GM19463 (cell line): ENCODE measurements at regions not wholly inside any gene's neighbourhood (a gene's known extent, or its start where the extent isn't known, plus 50 kb on each side); places are given as distances from the start of the nearest gene placed in this dataset.

Source experiments
- ATAC-seq: cut with Tn5 transposase; IDR thresholded peaks from one replicate; pipeline ENCODE4 v1.9.1; 2021; ENCODE audit warnings: mild to moderate bottlenecking, moderate library complexity; ENCODE audit not compliant: unreplicated experiment

DNA sequence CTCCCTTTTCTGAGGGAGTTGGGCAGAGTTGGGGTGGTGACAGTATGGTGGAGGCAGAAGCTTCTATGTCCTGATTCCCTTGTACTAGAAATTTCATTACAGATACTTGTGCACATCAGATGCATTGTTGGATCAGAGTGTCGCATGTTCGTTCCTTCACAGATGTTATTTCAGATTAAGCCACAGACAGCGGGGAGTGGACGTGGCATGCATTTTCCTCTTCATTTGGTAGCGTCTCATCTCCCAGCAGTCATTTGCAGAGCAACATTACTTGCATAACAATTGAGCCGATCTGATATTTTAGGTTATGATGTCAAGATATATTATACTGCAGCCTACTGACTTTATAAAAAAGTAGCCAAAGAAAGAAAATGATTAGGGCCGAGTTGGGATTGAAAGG lies 261.6 kb upstream of the SASH1 start:
- no peak for ATAC-seq

DNA sequence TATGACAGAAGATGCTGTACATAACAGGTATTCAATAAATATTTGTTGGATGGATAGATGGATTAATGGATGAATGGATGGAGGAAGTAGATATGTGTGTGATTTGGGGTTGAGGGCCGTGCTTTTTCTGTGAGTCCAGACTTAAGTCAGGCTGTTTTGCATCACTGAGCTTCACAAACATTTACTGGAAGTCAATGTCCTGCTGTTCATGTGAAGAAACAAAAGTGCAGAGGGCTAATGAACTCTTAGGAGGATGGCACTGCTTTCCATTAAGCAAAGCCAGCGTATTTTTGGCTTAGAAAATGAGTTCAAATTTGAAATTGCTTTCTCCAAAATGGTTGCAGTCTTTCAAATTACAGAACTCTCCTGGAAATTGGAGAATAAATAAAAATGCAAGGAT lies 260.6 kb upstream of the SASH1 start:
- no peak for ATAC-seq

DNA sequence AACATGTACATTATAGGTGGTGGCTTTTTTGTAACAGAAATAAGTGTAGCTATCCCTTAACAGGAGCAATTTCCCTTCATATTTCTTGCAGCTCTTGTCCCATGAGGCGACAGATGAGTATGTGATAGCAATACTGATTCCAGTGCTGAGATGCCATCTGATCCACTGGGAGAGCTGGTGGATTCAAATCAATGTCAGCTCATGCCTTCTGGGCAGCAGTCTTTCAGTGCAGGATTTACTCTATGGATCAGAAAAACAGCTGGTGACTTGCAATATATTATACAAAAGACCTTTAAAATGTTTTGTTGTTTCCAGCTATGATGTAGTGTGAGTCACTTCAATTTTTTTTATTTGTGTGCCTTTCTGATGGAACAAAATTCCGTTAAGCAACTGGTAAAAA lies 259.9 kb upstream of the SASH1 start:
- no peak for ATAC-seq

DNA sequence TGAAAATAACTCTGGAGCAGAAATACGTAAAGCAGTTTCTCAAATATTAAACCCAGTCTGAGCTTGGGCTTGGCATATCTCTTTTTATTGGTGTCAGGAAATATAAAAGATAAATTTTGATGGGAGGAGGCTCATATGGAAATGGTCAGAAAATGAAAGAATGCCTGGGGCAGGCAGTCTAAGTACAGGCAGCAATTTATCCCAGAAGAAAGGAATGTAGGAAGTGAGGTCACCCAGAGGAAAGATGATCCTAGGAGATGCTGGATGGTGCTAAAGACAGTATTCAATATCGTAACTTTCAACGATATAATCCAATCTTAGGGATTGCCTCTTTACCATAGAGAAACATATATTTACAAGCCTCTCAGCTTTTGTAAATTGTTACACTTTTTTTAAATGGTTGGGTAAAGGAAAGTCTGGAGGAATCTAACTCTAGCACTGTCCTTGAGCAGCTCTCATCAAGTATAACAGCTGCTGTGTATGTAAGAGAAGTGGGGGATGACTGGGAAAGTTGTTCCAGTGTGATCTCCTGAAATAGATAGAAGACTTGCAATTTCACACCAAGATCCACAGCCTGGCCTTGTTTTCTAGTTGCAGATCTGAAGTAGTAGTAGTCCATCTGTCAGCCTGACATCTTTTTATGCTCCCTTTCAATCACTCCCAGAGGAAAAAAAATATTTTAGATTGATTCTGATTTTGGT lies 256.9 kb upstream of the SASH1 start:
- ATAC-seq: no peak

DNA sequence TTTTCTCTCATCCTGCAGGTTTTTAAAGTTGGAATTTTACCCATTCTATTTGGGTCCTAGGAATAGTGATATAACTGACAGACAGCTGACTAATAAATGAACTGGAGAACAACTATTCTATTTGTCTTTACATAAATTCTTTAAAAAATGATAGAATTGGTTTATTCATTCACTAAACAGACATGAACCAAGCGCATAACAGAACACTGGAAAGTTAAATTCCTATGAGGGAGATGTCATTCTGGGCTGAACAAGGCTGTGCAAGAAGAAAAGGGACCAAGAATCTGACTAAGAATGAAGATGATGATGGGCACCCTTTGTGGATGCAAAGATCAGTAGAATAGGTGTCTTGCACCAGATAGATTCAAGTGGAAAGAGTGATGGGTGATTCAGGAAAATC lies 256.3 kb upstream of the SASH1 start:
- ATAC-seq: no peak

DNA sequence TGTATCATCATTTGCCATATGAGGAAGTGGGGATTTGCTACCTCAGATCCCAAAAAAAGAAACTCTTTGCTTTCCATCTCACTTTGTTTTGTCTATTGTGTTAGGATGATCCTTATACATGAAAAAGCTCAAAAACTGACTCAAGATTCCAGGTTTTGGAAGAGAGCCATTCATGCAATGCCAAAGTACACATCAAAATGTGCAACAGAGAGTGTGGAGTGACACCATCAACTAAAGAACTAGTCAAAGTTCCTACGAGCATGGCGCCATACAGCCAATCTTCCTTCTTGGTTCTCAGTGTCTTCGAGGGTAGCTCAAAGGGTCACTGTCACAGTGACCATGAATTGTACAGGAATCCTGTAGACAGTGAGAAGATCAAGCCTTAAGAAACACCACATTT lies 255.8 kb upstream of the SASH1 start:
- ATAC-seq: no peak

DNA sequence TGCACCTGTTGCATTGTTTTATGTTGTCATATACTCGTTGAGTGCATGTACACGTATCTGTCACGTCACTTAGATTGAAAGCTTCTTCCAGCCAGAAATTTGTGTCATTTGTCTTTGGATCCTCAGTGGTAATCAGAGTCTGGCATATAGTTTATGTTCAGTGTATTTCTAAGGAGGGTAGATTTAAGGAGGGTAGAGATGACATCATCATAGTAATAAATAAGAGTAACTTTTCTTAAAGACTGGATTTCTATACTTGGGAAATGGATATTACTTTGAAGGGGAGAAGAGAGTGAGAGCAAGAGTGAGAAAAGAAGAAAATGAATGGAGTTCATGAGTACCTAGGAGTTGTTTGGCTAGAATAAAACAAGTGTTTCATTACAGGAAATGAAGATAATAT lies 255.0 kb upstream of the SASH1 start:
- no peak for ATAC-seq

DNA sequence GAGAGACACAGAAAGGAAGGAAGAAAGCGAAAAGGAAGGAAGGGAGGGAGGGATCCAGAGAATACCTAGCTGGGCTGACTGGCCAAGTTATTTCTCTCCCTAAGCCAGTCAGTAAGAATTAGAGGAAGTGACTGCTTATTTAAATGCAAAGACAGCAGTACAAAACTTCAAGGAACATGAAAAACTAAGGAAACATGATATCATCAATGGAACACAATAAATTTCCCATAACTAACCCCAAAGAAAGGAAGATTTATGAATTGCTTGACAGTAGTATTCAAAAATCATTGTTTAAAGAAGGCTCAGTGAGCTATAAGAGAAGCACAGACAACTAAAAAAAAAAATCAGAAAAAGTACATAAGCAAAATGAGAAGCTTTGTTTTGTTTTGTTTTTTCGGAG lies 252.3 kb upstream of the SASH1 start:
- ATAC-seq: no peak

DNA sequence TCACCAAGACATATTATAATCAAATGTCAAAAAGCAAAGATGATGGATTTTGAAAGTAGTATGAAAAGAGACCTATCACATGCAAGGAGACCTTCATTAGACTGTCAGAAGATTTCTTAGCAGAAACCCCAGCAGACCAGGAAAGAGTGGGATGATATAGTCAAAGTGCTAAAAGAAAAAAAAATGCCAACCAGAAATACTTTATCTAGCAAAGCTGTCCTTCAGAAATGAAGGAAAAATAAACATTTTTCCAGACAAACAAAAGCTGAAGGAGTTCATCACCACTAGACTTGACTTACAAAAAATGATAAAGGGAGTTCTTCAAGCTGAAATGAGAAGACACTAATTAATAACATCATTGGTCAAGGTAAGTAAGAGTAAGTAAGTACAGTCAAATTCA lies 251.2 kb upstream of the SASH1 start:
- ATAC-seq: no peak

DNA sequence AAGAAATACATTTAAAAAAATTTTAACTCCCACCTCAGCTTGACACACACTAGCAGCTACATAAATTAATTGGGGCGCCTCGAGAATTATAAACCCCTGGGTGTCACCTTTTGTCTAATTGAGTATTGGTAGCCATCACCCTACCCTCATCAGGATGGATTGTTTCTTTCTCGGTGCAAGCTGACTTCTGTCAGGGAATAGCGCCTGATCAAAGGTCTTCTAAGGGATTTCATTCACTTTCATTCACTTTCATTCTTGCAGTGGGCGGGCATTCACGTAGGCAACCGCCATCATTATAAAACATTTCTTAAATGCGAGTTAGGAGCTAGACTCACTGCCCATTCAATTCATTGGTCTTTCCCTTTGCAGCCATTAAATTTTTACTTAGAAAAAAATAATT lies 239.2 kb upstream of the SASH1 start:
- no peak for ATAC-seq

DNA sequence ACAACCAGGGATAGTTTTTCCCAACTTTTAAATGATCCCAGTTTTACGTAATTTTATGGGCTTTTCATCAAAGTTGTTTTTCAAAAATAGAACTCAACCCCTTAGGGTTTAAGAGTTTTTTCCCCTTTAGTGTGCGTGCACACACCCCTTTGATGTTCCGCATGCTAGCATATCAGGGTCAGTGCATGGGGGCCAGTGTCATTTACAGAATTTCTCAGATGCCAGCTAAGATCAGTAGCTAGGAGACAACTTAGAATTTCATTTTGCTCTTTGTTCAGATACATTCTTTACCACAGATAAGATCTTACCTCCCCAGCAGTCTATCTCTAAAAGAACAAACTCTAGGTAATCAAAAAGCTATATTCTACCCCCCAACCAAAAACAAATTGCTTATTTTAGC lies 238.5 kb upstream of the SASH1 start:
- ATAC-seq: no peak

DNA sequence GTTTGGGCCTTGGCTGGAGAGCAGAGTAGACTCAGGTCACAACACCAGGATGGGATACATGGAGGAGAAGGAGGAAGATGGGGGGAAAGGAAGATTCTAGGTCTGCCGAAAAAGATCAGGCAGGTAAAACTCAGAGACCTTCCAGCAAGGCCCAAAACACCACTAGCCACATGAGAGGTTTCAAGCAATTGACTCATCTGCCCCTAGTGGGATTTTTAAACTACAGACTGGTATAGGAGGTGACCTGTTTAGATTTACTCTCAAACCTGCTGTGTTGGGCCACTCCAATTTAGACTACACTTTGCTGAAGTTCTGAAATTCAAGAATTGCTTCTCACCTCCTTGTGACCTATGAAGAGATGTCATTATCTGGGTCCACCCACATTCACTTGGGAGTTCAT lies 236.9 kb upstream of the SASH1 start:
- no peak for ATAC-seq

DNA sequence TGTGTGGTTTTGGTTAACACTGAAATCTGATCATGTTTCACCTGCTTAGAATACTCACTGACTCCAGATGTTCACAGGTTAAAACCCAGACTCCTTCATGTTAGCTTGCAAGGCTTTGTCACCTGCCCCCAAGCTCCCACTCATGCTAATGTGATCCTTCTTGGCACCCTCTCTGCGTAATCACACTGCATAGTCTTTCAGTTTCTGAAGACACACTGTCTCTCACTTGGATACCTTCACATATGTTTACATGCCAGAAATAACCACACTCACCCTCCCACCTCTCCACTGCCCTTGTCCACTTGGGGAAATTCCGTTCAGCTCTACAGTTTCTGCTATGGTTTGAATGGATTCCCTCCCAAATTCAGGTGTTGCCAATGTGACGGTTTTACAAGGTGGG lies 234.7 kb upstream of the SASH1 start:
- no peak for ATAC-seq

DNA sequence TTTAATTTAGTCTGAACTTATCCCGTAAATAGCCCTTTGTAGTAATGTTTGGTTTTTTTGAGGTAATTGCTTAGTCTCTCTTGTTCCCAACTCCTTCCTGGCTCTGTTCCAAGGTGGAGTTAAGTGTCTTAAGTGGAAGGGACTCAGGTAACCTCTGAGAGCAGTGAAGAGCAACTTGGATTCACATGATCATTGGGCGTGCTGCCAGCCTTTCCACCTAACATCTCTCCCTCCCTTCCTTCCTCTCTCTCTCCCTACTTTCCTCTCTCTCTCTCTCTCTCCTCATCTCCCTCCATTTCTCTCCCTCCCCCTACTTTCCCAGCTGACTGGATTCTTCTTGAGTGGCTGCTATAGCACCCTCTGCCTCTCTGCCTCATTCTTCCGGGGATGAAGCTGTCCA lies 232.9 kb upstream of the SASH1 start:
- ATAC-seq: no peak

DNA sequence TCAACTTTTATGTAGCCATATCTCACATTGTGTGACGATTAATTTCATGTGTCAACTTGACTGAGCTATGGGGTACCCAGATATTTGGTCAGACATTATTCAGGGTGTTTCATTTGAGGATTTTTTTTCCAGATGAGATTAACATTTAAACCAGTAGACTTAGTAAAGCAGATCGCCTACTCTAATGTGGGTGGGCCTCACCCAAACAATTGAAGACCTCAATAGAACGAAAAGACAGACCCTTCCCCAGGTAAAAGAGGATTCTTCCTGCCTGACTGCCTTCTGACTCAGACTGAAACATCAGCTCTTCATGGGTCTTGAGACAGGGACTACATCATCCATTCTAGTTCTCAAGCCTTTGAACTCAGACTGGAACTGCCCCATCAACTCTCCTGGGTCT lies 231.7 kb upstream of the SASH1 start:
- ATAC-seq: no peak

DNA sequence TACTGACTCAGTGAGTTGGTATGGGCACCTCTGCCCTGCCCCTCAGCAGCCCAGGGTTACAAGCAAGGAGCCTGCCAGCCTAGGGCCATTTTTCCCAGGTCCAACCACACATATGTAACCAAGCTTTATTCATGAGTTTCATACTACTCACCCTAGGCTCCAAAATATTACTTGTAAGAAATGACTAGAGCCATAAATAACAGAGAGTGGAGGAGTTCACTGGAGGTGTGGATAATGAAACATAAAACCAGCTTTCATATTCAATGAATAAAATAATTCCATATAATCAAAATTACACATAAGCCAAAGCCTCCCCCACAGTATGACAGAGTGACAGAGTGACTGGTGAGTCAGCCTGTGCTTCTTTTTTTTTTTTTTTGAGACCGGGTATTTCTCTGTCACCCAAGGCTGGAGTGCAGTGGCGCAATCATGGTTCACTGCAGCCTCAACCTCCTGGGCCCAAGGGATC lies 229.8 kb upstream of the SASH1 start:
- no peak for ATAC-seq

DNA sequence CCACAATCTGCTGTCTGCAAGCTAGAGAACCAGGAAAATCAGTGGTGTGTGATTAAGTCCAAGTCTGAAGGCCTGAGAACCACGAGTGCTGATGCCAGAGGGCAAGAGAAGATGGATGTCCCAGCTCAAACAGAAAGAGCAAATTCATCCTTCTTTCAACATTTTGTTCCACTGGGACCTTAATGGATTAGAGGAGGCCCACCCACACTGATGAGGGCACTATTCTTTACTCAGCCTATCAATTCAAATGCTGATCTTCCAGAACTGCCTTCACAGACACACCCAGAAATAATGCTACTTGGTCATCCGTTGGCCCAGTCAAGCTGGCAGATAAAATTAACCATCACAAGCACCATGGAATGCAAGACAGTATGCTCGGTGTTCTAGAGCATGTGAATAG lies 226.6 kb upstream of the SASH1 start:
- ATAC-seq: no peak

DNA sequence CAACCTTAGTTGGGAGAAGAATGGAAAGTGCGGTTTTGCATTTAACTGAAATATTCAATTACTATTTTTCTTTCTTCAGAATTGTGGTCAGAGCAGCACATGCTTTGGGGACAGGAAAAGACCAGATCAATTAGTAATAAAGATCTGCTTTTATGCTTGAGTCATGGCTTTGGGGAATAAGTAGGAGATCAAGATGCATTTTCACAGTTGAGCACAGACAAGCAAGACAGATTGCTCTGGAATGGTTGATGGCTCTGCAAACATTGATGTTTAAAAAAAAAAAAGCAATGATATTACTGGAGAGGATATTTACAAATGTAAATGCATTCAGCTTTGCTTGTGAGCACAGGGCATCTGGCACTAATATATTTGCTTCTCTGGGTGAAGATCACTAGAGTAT lies 224.4 kb upstream of the SASH1 start:
- ATAC-seq: no peak

DNA sequence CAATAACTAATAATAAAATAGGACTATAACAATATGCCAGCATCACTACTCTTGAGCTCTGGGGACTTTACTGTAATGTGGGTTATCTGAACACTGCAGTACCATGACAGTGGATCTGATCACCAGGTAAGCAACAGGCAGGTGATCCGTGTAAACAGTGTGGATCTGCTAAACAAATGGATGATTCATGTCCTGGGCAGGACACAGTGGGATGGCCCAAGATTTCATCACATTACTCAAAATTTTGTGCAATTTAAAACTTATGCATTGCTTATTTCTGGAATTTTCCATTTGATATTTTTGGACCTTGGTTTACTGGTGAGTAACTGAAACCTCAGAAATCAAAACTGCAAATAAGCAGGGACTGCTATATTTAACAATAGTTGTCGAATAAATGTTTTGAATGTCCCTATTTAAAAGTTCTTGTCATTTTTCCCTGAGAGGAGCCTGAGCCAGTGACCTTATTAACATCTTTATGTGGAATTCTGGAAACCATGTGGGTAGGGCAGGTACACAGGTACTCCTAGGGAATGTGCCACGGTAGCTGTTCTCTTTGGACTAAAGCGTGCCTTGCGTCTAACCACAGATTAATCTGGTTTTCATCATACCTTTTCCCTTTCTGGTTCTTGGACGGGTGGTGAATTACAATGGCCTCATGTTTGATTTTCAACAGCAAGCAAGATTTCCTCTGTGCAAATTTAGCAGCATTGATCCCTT lies 214.5 kb upstream of the SASH1 start:
- ATAC-seq: no peak

DNA sequence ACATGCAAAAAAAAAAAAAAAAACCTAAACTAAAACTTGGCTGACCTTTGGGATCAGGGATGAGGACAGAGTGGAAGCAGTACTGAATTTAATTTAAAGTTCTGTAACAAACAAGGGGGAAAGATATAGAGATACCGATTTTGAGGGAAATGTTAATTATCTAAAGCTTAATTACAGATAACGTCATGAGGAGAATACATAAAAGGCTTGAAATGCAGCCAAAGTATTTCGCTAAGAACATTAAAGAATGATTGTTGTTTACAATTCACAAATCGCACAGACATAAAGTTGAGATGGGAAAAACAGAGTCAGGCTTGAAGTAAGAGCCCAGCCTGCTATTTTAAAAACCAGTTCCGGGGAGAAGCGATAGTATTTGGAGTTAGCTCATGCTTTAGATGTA lies 208.0 kb upstream of the SASH1 start:
- ATAC-seq: no peak

DNA sequence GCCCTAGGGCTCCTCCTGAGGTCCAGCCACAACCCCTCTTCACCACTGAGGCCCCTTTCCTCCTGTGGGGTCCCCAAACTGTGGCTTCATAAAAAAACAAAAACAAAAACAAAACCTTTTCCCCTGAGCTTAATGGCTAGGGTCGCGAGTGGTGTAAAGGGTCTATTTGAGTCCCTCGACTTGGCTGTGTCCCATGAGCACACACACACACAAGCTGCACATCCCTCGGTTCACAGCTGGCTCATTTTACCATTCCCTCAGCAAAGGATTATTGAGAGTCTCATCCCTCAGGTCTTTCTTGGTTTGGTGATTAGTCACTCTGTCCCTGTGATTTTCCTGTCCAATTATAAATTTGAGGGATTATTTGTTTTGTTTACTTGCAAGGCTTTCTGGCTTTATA lies 206.1 kb upstream of the SASH1 start:
- no peak for ATAC-seq

DNA sequence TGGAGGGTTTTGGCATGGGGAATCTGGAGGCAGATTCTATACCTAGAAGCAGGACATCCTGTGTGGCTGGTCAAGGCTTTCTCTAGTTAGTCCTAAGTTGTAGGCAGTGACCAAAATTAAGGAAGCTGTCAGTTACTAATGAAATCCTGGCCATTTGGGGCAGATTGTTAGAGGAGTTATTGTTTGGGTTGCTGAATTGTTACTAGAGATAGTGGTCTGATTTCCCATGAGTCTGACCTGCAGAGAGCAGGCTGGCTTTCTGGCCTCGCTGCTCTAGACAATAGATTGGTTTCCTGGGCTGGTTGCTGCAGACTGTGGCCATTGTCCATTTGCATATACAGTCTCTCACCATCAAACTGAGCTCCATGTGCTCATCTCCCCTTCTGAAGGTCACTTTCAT lies 205.0 kb upstream of the SASH1 start:
- no peak for ATAC-seq

DNA sequence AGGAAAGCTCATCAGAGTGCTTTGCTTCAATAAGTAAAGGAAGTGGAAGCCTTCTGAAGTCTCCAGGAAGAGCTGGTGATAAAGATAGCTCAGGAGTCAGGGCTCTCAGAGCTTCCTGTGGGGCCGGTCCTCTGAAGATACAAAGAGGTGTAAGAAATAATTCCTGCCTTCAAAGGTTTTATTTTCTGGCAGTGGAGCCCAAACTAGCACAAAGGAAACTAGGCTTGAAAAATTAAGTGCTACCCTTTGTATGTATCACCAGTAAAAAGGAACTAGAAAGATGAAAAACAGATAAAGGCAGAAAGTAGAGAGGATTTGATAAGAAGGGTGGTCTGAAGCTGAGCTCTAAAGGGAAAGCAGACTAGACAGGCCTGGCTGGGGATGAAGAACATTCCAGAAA lies 204.1 kb upstream of the SASH1 start:
- no peak for ATAC-seq
